Mucosa of descending colon (tissue), 3 donors: ENCODE measurements at regions not wholly inside any gene's neighbourhood (a gene's known extent, or its start where the extent isn't known, plus 50 kb on each side); places are given as distances from the start of the nearest gene placed in this dataset.

Experiments
- ATAC-seq: fragments of 200-7000 bp; cut with Tn5 transposase; one replicate; pipeline ENCODE4 v1.9.1; 2020; ENCODE audit warnings: mild to moderate bottlenecking, moderate library complexity
- DNase-seq, 3 donors: peaks; one replicate each; pipeline ENCODE4 v3.0.0-alpha.2; 2020
- H3K36me3 ChIP-seq: fragments of 200-600 bp; one replicate; pipeline ENCODE4 v1.8.0; 2021; ENCODE audit warnings: low read depth, mild to moderate bottlenecking
- H3K4me1 ChIP-seq: fragments of 200-600 bp; one replicate; pipeline ENCODE4 v1.8.0; 2021; ENCODE audit warnings: low read depth, mild to moderate bottlenecking
- H3K4me3 ChIP-seq: fragments of 200-600 bp; one replicate; pipeline ENCODE4 v1.8.0; 2021; ENCODE audit warnings: mild to moderate bottlenecking
- H3K9me3 ChIP-seq: fragments of 200-600 bp; one replicate; pipeline ENCODE4 v1.8.0; 2021; ENCODE audit warnings: mild to moderate bottlenecking
- CTCF ChIP-seq: fragments of 200-600 bp; IDR thresholded peaks from one replicate; pipeline ENCODE4 v1.8.0; 2022; ENCODE audit warnings: antibody characterized with exemption, mild to moderate bottlenecking
- intact Hi-C, 2 donors: fragments of 100-400 bp; cut with DNase I in 1 of 2; cut with micrococcal nuclease in 1 of 2; formaldehyde crosslinking; loops; one replicate each; pipeline versions ENCODE4 v1.11.0 to v1.11.1; 2022; cut with DNase I, micrococcal nuclease
- donor health status: DM: no; HTN: no; CAD: no; lungs with moderate emphysema.
- donor health status: DM: no; HTN: no; CAD: no.
- donor health status: DM: no; HTN: yes; CAD: no.

GRCh38 chr3:145981056-145981455, 179.9 kb downstream of the PLOD2 start:
- intact Hi-C loops: no loop called here
- DNase-seq (no peak), ATAC-seq (no peak)
- Histone ChIP-seq H3K9me3 (no peaks in the 10 kb centered on the region), H3K36me3 (no peaks in the 10 kb centered on the region), H3K4me3 (no peak overlapping the region), H3K4me1 (no peaks in the 10 kb centered on the region)
- TF ChIP-seq CTCF: no peak

GRCh38 chr3:145983101-145983500, 177.9 kb downstream of the PLOD2 start:
- ATAC-seq: no peak
- intact Hi-C loops: no loop called here
- no peak overlapping the region for H3K4me3 ChIP-seq
- no peaks in the 10 kb centered on the region for H3K9me3 ChIP-seq
- no peak for DNase-seq
- H3K36me3 ChIP-seq: no peaks in the 10 kb centered on the region
- TF ChIP-seq CTCF: no peak
- no peaks in the 10 kb centered on the region for H3K4me1 ChIP-seq
